HepG2 (cell line): ENCODE measurements at regions not wholly inside any gene's neighbourhood (a gene's known extent, or its start where the extent isn't known, plus 50 kb on each side); places are given as distances from the start of the nearest gene placed in this dataset.

ENCODE experiments used
- ARID5B ChIP-seq: IDR thresholded peaks from 2 replicates; pipeline ENCODE4 v1.4.0; 2020; ENCODE audit warnings: mild to moderate bottlenecking, missing genetic modification reagents
- ATF6 ChIP-seq: sonication (generic); formaldehyde crosslinking; conservative IDR thresholded peaks from 2 replicates; pipeline ENCODE4 v1.4.0; 2020; ENCODE audit warnings: missing genetic modification reagents
- CERS6 ChIP-seq: sonication (generic); formaldehyde crosslinking; IDR thresholded peaks from 2 replicates; pipeline ENCODE4 v1.5.0; 2020; ENCODE audit warnings: missing genetic modification reagents
- HOXA5 ChIP-seq: sonication (generic); formaldehyde crosslinking; IDR thresholded peaks from 2 replicates; pipeline ENCODE4 v1.4.0; 2020; ENCODE audit warnings: missing genetic modification reagents
- IRF9 ChIP-seq: sonication (generic); formaldehyde crosslinking; IDR thresholded peaks from 2 replicates; pipeline ENCODE4 v1.8.0; 2022; ENCODE audit warnings: missing genetic modification reagents, mild to moderate bottlenecking, borderline replicate concordance
- SATB2 ChIP-seq: sonication (generic); formaldehyde crosslinking; IDR thresholded peaks from 2 replicates; pipeline ENCODE4 v1.5.0; 2020; ENCODE audit warnings: missing genetic modification reagents
- SP4 ChIP-seq: sonication (generic); formaldehyde crosslinking; IDR thresholded peaks from 2 replicates; pipeline ENCODE4 v1.8.1; 2023; ENCODE audit warnings: mild to moderate bottlenecking, missing genetic modification reagents
- ZNF709 ChIP-seq: sonication (generic); formaldehyde crosslinking; IDR thresholded peaks from 2 replicates; pipeline ENCODE4 v1.5.0; 2020; ENCODE audit warnings: mild to moderate bottlenecking, missing genetic modification reagents

GRCh38 chr10:118843647-118844265 is 89.0 kb upstream of the CACUL1 start (continued):
- TF ChIP-seq ATF6 (CRISPR knock-in tag) (no peak), ARID5B (CRISPR knock-in tag) (no peak), ZNF709 (CRISPR knock-in tag) (no peak), CERS6 (CRISPR knock-in tag) (no peak), HOXA5 (CRISPR knock-in tag) (no peak), SP4 (CRISPR knock-in tag) (no peak), SATB2 (CRISPR knock-in tag) (no peak), IRF9 (CRISPR knock-in tag) (no peak)
